Muscle of leg (tissue), 3 donors: ENCODE measurements at regions not wholly inside any gene's neighbourhood (a gene's known extent, or its start where the extent isn't known, plus 50 kb on each side); places are given as distances from the start of the nearest gene placed in this dataset.

Experiments
- DNase-seq: peaks from one replicate; pipeline ENCODE4 v3.0.0; 2013
- H3K27ac ChIP-seq: one replicate; pipeline ENCODE4 v1.5.1; 2013; ENCODE audit warnings: mild to moderate bottlenecking, low read length, control low read depth
- H3K27me3 ChIP-seq: one replicate; pipeline ENCODE4 v1.6.1; 2013; ENCODE audit warnings: low read length; ENCODE audit not compliant: control insufficient read depth, insufficient read depth
- H3K36me3 ChIP-seq: one replicate; pipeline ENCODE4 v1.6.1; 2013; ENCODE audit warnings: low read length; ENCODE audit not compliant: control insufficient read depth, insufficient read depth
- H3K4me1 ChIP-seq: one replicate; pipeline ENCODE4 v1.6.1; 2013; ENCODE audit warnings: low read length; ENCODE audit not compliant: control insufficient read depth, insufficient read depth
- H3K4me3 ChIP-seq: one replicate; pipeline ENCODE4 v1.5.1; 2013; ENCODE audit warnings: low read length, control low read depth
- H3K9me3 ChIP-seq: replicated peaks from 2 replicates; pipeline ENCODE4 v1.6.1; 2013; ENCODE audit warnings: low read depth, low read length; ENCODE audit not compliant: control insufficient read depth
- WGBS: methylation state at CpG from one replicate; pipeline ENCODE4 v1.1.5; 2013; ENCODE audit warnings: missing lambda C conversion rate; ENCODE audit not compliant: insufficient coverage; 5-methylcytosine and 5-hydroxymethylcytosine counted together

DNA sequence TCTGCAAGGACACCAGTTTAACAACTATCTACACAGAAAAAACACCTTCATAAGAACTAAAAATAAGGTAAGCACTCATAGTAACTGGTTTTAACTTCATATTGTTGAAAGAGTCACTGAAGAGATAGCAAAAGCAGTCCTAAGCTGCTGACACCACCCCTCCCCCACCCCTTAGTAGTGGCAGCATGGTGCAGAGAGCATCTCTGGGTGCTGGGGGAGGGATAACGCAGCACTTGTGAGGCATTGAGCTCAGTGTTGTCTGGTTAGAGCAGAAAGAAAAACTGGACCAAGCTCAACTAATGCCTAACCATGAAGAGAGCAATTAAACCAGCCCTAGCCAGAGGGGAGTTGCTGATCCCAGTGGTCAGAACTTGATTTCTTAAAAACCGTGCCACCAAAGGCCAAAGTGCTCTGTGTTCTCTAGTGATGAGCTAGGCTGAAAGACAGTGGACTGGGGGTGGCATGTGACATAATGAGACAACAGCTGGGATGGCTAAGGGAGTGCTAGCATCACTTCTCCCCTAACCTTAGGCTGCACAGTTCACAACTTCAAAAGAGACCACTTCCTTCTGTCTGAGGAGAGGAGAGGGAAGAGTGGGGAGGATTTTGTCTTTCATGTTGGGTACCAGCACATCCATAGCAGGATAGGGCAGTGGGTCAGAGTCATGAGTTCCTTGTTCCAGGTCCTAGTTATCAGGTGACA is 669.3 kb downstream of the PDHA2 start:
- Histone ChIP-seq H3K4me3 (no peak overlapping the region), H3K27me3 (no peaks in the 10 kb centered on the region), H3K4me1 (no peaks in the 10 kb centered on the region), H3K9me3 (peaks cover 5% of the 10 kb centered on the region), H3K27ac (no peak overlapping the region), H3K36me3 (no peaks in the 10 kb centered on the region)
- no CpG with 5 or more reads among the region's 2 CpGs for WGBS
- DNase-seq: no peak

- WGBS: no CpG with 5 or more reads among the region's 1 CpG
- H3K4me1 ChIP-seq: no peaks in the 10 kb centered on the region
- DNase-seq: no peak
Measured at GRCh38 chr4:96519291-96519690, 679.4 kb downstream of the PDHA2 start.

DNA sequence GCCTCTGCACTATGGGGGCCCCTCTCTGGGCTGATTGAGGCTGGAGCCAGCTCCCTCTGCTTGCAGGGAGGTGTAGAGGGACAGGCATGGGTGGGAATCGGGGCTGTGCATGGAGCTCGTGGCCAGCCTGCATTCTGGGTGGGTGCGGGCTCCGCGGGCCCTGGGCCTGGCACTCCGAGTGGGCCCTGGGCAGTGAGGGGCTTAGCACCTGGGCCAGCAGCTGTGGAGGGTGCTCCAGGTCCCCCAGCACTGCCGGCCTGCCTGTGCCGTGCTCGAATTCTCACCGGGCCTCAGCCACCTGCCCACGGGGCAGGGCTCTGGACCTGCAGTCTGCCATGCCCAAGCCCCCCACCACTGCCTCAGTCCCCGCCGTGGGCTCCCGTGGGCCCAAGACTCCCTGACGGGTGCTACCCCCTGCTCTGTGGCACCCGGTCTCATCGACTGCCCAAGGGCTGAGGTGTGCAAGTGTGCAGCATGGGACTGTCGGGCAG is 681.2 kb downstream of the PDHA2 start:
- Histone ChIP-seq H3K4me1 (no peaks in the 10 kb centered on the region), H3K9me3 (peaks cover 4% of the 10 kb centered on the region), H3K27me3 (no peaks in the 10 kb centered on the region), H3K27ac (no peak overlapping the region), H3K4me3 (no peak overlapping the region), H3K36me3 (no peaks in the 10 kb centered on the region)
- 90% methylated on average over 15 of the region's 18 CpGs for WGBS
- no peak for DNase-seq

More at GRCh38 chr4:96519291-96519690, 679.4 kb downstream of the PDHA2 start:
- no peak overlapping the region for H3K27ac ChIP-seq
- H3K27me3 ChIP-seq: no peaks in the 10 kb centered on the region
- H3K4me3 ChIP-seq: no peak overlapping the region
- H3K9me3 ChIP-seq: peaks cover 4% of the 10 kb centered on the region
- no peaks in the 10 kb centered on the region for H3K36me3 ChIP-seq

DNA sequence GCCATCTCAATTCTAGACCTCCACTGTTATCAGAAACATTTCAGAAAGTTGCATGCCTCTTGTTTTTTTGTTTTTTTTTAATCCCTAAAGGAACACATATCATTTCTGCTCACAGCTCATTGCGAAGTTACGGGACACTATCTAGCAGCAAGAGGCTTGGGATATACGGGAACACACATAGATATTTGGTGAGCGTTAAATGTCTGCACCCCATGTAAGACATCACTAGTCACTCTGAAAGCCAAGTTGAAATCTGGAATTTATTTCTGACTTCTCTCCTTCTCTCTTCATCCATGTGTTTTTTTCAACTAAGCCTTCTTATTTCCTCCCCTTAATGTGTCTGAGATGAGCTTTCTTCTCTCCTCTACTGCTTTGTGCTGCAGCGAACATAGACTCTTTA is 683.7 kb downstream of the PDHA2 start:
- Histone ChIP-seq H3K27me3 (no peaks in the 10 kb centered on the region), H3K4me1 (no peaks in the 10 kb centered on the region), H3K36me3 (no peaks in the 10 kb centered on the region), H3K27ac (no peak overlapping the region), H3K9me3 (peaks cover 4% of the 10 kb centered on the region), H3K4me3 (no peak overlapping the region)
- no peak for DNase-seq
- 80% methylated on average over 3 of the region's 5 CpGs for WGBS

GRCh38 chr4:96524311-96524875 is 684.5 kb downstream of the PDHA2 start:
- Histone ChIP-seq H3K36me3 (no peaks in the 10 kb centered on the region), H3K9me3 (peaks cover 4% of the 10 kb centered on the region), H3K4me3 (no peak overlapping the region), H3K4me1 (no peaks in the 10 kb centered on the region), H3K27me3 (no peaks in the 10 kb centered on the region), H3K27ac (no peak overlapping the region)
- DNase-seq: no peak
- WGBS: 77% methylated on average over 10 of the region's 12 CpGs

GRCh38 chr4:96525898-96526297 is 686.0 kb downstream of the PDHA2 start:
- Histone ChIP-seq H3K4me1 (no peaks in the 10 kb centered on the region), H3K27me3 (no peaks in the 10 kb centered on the region), H3K27ac (no peak overlapping the region), H3K4me3 (no peak overlapping the region), H3K9me3 (peaks cover 4% of the 10 kb centered on the region), H3K36me3 (no peaks in the 10 kb centered on the region)
- DNase-seq: no peak

- H3K36me3 ChIP-seq: no peaks in the 10 kb centered on the region
- no peaks in the 10 kb centered on the region for H3K27me3 ChIP-seq
- WGBS: no CpG with 5 or more reads among the region's 1 CpG
- no peak overlapping the region for H3K4me3 ChIP-seq
- no peak overlapping the region for H3K27ac ChIP-seq
- H3K4me1 ChIP-seq: no peaks in the 10 kb centered on the region
- no peak for DNase-seq
- H3K9me3 ChIP-seq: no peaks in the 10 kb centered on the region
Measured at GRCh38 chr4:96526625-96527024, 686.7 kb downstream of the PDHA2 start.

DNA sequence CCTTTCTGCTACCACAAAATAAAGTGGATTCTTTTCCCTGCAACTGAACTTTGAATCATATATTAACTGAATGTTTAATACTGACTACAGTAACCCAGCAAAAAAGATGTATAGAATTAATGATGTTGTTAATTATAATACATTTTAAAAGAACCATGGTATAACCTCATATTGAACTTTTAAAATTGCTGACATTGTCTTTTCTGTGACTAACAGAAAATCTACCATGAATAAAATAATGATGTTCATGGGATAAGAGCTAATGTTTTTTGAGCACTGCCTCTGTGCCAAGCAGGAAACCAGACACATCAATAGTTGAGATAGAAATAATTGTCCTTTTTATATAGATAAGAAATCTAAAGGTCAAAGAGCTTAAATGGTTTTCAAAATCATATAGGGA is 691.9 kb downstream of the PDHA2 start:
- H3K27ac ChIP-seq: no peak overlapping the region
- no peak overlapping the region for H3K4me3 ChIP-seq
- DNase-seq: no peak
- H3K9me3 ChIP-seq: peaks cover 3% of the 10 kb centered on the region
- no peaks in the 10 kb centered on the region for H3K27me3 ChIP-seq
- H3K36me3 ChIP-seq: no peaks in the 10 kb centered on the region
- H3K4me1 ChIP-seq: no peaks in the 10 kb centered on the region

- no peaks in the 10 kb centered on the region for H3K27me3 ChIP-seq
- no peaks in the 10 kb centered on the region for H3K4me1 ChIP-seq
- H3K4me3 ChIP-seq: no peak overlapping the region
- H3K36me3 ChIP-seq: no peaks in the 10 kb centered on the region
- 80% methylated on average over 1 of the region's 2 CpGs for WGBS
- no peak for DNase-seq
- H3K9me3 ChIP-seq: no peaks in the 10 kb centered on the region
- no peak overlapping the region for H3K27ac ChIP-seq
Measured at GRCh38 chr4:96543346-96543745, 703.5 kb downstream of the PDHA2 start.

DNA sequence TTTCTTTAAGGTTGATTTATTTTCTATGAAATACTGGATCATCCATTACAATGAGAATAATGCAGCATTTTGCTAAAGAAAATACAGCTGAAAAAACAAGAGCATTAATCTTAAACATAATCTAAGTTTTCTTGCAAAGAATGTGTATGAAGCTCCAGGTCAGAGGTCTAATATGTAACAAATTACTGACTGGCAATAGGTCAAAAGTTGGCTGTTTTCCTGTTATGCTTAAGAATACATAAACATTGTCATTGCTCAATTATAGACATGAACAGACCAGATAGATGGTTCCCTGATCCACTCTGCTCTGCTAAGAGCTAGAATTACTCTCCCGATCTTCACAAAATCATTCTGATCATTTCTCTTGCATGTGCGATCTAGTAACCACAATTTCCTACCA is 718.6 kb downstream of the PDHA2 start:
- WGBS: 33% methylated on average over 1 of the region's 2 CpGs
- Histone ChIP-seq H3K27me3 (no peaks in the 10 kb centered on the region), H3K36me3 (no peaks in the 10 kb centered on the region), H3K9me3 (no peaks in the 10 kb centered on the region), H3K27ac (no peak overlapping the region), H3K4me1 (no peaks in the 10 kb centered on the region), H3K4me3 (no peak overlapping the region)
- no peak for DNase-seq

DNA sequence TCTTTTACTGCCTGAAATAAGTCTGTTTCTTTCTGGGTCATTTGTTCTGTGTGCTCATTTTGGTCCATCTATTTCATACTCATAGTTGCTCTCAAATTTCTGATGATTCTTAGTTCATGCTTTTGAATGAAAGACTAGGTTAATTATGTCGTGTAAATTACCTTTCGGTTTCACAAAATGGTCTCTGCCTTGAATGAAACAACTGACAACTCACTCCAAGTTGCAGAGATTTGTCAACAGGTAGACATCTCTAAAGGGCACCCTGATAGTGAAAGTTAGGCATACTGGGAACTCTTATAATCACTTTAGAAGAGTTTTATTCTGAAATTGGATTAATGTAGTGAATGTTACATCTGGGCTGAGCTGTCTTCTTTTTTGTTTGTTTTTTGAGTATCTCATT is 726.9 kb downstream of the PDHA2 start:
- WGBS: no CpG with 5 or more reads among the region's 2 CpGs
- no peaks in the 10 kb centered on the region for H3K36me3 ChIP-seq
- H3K4me1 ChIP-seq: no peaks in the 10 kb centered on the region
- DNase-seq: no peak
- no peak overlapping the region for H3K27ac ChIP-seq
- H3K4me3 ChIP-seq: no peak overlapping the region
- H3K9me3 ChIP-seq: no peaks in the 10 kb centered on the region
- H3K27me3 ChIP-seq: no peaks in the 10 kb centered on the region
